GM21717 (cell line): ENCODE measurements at regions not wholly inside any gene's neighbourhood (a gene's known extent, or its start where the extent isn't known, plus 50 kb on each side); places are given as distances from the start of the nearest gene placed in this dataset.

ENCODE experiments used
- ATAC-seq: cut with Tn5 transposase; IDR thresholded peaks from one replicate; pipeline ENCODE4 v1.9.1; 2021; ENCODE audit warnings: mild to moderate bottlenecking, moderate library complexity; ENCODE audit not compliant: unreplicated experiment

DNA sequence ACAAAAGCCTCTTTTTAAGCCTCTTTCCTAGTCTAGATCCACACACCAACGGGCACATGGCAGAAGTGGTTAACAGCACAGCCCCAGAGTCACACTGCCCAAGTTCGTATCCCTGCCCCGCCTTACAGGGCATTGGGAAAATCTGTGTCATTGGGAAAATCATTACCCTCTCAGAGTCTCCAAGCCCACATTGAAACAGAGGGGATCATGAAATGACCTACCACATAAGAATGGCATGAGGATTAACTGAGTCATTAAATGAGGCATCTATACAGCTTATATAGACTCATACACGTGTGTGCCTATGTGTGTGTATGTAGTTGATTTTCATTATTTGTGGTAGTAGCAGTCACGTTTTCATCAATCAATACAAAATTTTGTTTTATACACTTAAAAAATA lies 469.0 kb upstream of the POU3F3 start:
- ATAC-seq: no peak

DNA sequence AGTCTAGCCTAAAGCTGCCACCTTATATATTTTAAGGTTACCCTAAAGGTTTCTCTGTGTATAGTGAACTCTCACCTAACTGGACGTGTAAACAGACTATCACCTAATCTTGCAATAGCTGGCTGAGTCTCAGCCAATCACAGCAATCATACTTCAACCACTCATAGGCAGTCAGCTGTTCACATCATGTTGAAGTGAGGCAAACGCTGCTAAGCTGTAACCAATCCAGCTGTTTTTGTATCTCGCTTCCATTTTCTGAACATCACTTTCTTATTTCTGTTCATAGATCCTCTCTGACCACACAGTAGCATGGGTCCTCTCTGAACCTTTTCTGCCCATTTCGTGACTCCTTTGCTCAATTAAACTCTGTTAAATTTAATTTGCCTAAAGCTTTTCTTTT lies 468.2 kb upstream of the POU3F3 start:
- ATAC-seq: no peak

GRCh38 chr2:104388296-104388695 lies 465.6 kb upstream of the POU3F3 start:
- ATAC-seq: no peak

- ATAC-seq: no peak
These were observed 451.1 kb upstream of the POU3F3 start for GRCh38 chr2:104402825-104403224.

GRCh38 chr2:104404526-104404925 lies 449.4 kb upstream of the POU3F3 start:
- ATAC-seq: no peak

- no peak for ATAC-seq
These were observed 448.3 kb upstream of the POU3F3 start for GRCh38 chr2:104405623-104406022.

- no peak for ATAC-seq
These were observed 447.6 kb upstream of the POU3F3 start for GRCh38 chr2:104406261-104406726.

- ATAC-seq: no peak
These were observed 446.3 kb upstream of the POU3F3 start for GRCh38 chr2:104407641-104408040.

- ATAC-seq: no peak
These were observed 445.6 kb upstream of the POU3F3 start for GRCh38 chr2:104408266-104408665.

DNA sequence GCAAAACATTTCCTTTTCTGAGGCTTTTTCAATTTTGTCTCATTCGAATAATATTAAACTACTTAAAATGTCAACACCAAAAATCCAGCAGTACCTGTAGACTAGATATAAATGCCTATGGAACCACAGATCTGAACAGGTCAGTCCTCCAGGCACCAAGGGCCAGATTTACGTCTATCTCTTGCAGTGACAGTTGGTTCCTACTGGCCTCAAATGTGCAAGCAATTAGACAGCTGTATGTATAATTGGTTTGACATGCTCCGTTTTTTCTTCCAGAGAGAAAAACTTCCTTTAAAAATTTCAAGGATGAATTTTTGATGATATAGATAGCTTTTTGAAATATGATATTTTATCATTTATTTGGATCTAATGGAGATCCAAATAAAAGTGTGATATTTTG lies 443.8 kb upstream of the POU3F3 start:
- ATAC-seq: no peak

GRCh38 chr2:104412384-104412783 lies 441.5 kb upstream of the POU3F3 start:
- no peak for ATAC-seq

DNA sequence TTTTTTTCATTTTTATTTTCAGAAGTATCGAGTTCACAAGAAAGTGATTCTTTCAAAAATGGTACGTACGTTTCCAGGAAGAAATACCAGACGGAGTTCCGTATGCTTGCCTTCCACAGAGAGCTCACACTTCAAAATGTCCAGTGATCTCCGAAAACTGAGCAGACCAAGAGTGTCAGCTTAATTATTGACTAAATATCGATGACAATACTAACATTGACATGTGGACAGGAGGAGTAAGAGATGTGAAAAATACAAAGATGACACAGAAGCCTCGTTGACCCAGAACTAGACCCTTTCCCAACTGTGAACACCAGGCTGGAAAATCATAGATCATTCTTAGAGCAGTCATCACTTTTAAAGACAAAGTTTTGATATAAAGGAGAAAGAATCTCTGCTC lies 440.0 kb upstream of the POU3F3 start:
- ATAC-seq: no peak

GRCh38 chr2:104415284-104415683 lies 438.6 kb upstream of the POU3F3 start:
- no peak for ATAC-seq

GRCh38 chr2:104416339-104417000 lies 437.4 kb upstream of the POU3F3 start:
- ATAC-seq: no peak

DNA sequence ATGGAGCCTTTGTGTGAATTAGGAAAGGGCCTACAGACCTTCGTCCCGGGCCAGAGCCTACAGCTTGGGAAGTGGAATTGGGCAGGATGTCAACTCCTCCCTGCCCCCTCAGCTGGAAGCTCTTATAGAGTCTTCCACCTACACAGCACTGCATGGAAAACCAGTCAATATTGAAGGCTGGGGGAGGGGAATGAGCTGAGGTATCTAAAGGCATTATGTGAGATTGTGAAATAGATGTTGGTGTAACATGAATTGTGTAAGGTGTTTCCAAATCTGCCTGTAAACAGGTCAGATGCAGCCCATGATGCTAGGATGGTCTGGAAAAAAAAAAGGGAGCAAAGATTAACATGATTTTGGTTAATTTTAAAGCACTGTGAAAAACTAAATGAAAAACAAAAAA lies 433.5 kb upstream of the POU3F3 start:
- ATAC-seq: no peak

- ATAC-seq: no peak
These were observed 433.0 kb upstream of the POU3F3 start for GRCh38 chr2:104420953-104421352.

DNA sequence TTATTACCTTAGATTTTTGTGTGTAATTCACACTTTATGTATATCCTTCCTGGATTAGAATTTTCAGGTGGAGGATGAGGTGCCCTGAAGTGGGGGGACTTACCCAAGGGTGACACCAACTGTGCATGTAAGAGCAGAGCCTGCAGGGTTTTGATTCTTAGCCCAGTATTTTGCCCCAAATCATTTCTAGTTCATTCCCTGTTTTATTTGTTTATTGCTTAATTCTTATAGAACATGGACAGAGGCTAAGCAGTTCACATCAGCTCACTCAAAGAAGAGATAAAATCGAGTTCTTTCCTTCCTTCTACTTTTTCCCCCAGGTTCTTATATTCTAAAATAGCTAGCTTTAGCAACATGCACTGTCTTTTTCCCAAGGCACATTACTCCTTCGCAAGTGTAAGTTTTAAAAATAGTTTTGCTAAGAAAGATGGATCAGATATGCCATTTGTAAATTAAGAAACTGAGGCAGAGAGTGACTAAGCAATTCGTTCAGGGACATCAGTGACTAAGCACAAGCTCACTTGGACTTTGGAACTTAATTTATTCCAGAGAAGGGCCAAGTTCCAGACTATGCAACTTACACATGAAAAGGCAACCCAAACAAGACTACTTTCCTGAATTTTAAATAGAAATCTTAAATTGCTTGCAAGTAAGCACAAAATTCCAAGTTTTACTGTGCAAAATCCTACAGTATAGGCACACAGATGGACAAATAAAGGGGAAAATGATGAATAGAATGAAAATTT lies 427.9 kb upstream of the POU3F3 start:
- ATAC-seq: no peak

- no peak for ATAC-seq
These were observed 425.8 kb upstream of the POU3F3 start for GRCh38 chr2:104428155-104428554.

- no peak for ATAC-seq
These were observed 424.1 kb upstream of the POU3F3 start for GRCh38 chr2:104429639-104430358.

DNA sequence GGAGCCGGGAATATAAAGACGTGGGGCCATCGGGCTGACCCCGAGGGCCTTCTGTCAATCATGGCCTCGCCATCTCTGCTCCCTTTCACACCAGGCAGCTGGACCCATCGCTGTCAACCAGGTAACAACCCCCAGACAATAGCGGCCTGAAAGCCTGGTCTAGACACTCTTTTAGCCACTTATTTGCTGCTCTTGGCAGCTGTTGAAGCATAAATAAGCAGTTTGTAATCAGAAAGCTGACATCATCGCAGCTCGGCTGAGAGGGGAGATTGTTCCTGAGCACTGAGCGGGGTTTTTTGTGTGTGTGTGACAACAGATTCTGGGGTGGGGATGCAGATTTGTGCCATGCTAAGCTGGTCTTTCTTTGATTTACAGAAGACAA lies 423.6 kb upstream of the POU3F3 start:
- no peak for ATAC-seq

DNA sequence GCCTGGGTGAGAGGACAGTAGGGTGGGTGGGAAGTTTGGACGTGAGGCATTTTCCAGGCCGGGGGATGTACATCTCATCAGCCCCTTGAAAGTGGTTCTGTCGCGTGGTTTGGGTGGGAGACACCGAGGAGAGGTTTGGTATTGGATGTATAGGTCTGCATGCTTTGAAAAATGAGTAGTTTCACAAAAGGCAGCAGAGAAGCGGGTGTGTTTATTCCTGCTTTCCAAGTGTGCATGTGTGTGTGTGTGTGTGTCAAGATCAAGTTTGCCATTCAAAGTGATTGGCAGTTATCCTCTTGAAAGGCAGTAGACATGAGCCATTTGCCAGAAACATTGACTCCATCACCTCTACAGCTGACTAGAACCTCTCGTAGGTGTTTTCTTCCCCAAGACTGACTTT lies 423.1 kb upstream of the POU3F3 start:
- ATAC-seq: no peak

- ATAC-seq: no peak
These were observed 422.2 kb upstream of the POU3F3 start for GRCh38 chr2:104431701-104432121.
